GM12892 (cell line): ENCODE measurements at regions not wholly inside any gene's neighbourhood (a gene's known extent, or its start where the extent isn't known, plus 50 kb on each side); places are given as distances from the start of the nearest gene placed in this dataset.

ENCODE experiments used
- POLR2A ChIP-seq: IDR thresholded peaks from 2 replicates; pipeline ENCODE4 v1.6.1; 2011; ENCODE audit warnings: low read depth, low read length, control low read depth
- POLR2AphosphoS5 ChIP-seq: IDR thresholded peaks from 2 replicates; pipeline ENCODE4 v1.6.1; 2011; ENCODE audit warnings: low read depth, low read length, control low read depth
- TAF1 ChIP-seq: IDR thresholded peaks from 2 replicates; pipeline ENCODE4 v1.6.1; 2011; ENCODE audit warnings: low read depth, mild to moderate bottlenecking, control low read depth, low read length, borderline replicate concordance

GRCh38 chr6:97790926-97791590 is 508.0 kb upstream of the MMS22L start:
- TF ChIP-seq POLR2A, result no peak
- no peak for TF ChIP-seq POLR2AphosphoS5
- no peak for TF ChIP-seq TAF1
